A204.1 (cell line): ENCODE measurements at regions not wholly inside any gene's neighbourhood (a gene's known extent, or its start where the extent isn't known, plus 50 kb on each side); places are given as distances from the start of the nearest gene placed in this dataset.
"Not testable (repeated sequence)": the region's sequence is repeated elsewhere in the genome, so short reads cannot be mapped to it uniquely, and the experiment has no call there.

Experiments
- FAIRE-seq: peaks from 2 replicates; lab custom pipeline; 2012; peaks lifted over from hg19 to GRCh38; lab: Jason Lieb, UNC

- no peak for FAIRE-seq
These were observed 93.2 kb downstream of the ZNF680 start for GRCh38 chr7:64469673-64470072.

DNA sequence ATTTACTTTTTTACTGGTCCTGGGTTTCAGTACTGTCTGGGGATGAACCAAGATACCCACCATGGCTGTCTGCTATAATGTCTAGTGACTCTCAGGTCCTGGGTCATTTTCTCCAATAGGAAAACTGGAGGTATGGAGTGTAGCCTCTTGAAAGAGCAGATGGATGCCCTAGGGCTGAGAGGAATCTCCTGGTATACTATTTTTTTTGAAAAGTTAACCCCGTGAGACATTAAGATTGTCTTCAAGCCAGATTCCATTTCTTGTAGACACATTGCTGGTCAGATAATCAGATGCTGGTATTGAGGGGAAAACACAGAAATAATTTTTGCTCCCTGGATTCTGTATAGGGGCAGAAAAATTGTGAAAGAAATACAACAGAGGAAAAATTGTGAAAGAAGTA is 97.3 kb downstream of the ZNF680 start:
- FAIRE-seq, result no peak

GRCh38 chr7:64463636-64464375 is 99.1 kb downstream of the ZNF680 start:
- FAIRE-seq, result no peak

GRCh38 chr7:64459858-64460257 is 103.0 kb downstream of the ZNF680 start:
- not testable (repeated sequence) for FAIRE-seq

DNA sequence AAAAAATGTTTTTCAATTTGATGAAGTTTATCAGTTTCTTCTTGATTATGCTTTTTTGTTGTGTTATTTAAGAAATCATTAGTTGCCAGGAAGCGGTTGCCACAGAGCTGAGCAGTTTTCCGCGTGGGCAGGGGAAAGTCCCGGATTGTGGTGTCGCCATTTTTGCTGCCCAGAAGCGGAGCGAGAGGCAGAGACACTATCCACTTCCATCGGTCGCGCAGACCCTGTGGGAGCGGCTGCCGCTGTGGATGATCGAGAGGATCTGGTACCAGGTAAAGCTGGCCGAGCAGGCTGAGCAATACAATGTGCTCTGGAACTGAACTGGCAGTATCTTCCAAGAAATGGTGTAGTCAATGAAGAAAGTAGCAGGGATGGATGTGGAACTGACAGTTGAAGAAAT is 119.8 kb downstream of the ZNF736 start:
- no peak for FAIRE-seq

DNA sequence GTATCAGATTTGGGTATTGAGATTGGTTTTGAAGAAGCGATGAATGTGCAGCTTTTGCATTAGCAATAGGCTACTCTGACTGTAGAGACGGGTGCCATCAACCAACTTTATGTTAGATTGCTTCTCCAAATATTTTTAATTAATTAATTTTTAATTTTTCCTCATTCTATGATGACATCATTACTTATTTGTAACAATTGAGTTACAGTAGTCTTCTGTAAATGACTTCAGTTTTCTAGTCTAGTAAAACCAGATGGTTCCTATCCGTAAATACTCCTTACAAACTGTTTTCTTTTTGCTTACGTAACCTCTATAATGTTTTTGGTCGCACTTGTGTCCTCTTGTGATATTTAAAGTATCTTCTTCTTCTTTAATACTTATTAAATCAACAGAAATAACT is 118.1 kb downstream of the ZNF736 start:
- peak; percentile 11 for FAIRE-seq

- no peak for FAIRE-seq
These were observed 115.5 kb downstream of the ZNF736 start for GRCh38 chr7:64429232-64429631.

- FAIRE-seq, result not testable (repeated sequence)
These were observed 111.7 kb downstream of the ZNF736 start for GRCh38 chr7:64425436-64425835.

DNA sequence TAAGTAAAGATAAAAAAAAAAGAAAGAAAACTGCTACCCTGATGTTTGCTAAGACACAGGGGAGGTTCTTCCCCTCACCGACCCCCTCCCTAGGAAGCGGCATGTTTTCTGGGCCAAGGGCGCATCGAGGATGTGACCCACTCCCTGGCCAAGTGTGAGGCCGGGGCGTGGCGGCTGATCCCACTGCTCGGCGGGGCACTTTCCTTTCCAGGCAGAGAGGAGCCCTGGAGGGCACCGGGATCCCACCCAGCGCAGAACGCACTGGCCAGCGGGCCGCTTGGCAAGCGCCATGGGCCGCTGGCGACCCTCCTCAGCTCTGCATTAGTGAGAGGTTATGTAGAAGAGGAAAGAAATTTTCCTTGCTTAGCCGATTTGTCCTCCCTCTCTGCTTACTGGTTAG is 93.4 kb downstream of the ZNF736 start:
- no peak for FAIRE-seq
